HUES64 (cell line): ENCODE measurements at regions not wholly inside any gene's neighbourhood (a gene's known extent, or its start where the extent isn't known, plus 50 kb on each side); places are given as distances from the start of the nearest gene placed in this dataset.
"Not testable (repeated sequence)": the region's sequence is repeated elsewhere in the genome, so short reads cannot be mapped to it uniquely, and the experiment has no call there.

ENCODE experiments used
- H3K27ac ChIP-seq: 2 replicates; pipeline ENCODE4 v1.7.0; 2013; ENCODE audit warnings: low read depth, low read length, inconsistent platforms
- H3K27me3 ChIP-seq: 2 replicates; pipeline ENCODE4 v1.6.1; 2013; ENCODE audit warnings: mild to moderate bottlenecking, low read length; ENCODE audit not compliant: insufficient read depth
- H3K36me3 ChIP-seq: 2 replicates; pipeline ENCODE4 v1.6.1; 2013; ENCODE audit warnings: mild to moderate bottlenecking, low read length; ENCODE audit not compliant: insufficient read depth
- H3K4me1 ChIP-seq: 2 replicates; pipeline ENCODE4 v1.6.1; 2013; ENCODE audit warnings: mild to moderate bottlenecking, low read length, moderate library complexity; ENCODE audit not compliant: insufficient read depth
- H3K4me3 ChIP-seq: 2 replicates; pipeline ENCODE4 v1.5.1; 2013; ENCODE audit warnings: mild to moderate bottlenecking, low read length, moderate library complexity
- H3K9ac ChIP-seq: 2 replicates; pipeline ENCODE4 v1.6.1; 2013; ENCODE audit warnings: mild to moderate bottlenecking, low read depth, low read length
- H3K9me3 ChIP-seq: 2 replicates; pipeline ENCODE4 v1.6.1; 2013; ENCODE audit warnings: low read depth, low read length; ENCODE audit not compliant: insufficient read depth
- WGBS: fragments of 150-250, 120-280 bp; methylation state at CpG from one replicate; pipeline ENCODE4 v1.1.7; 2013; ENCODE audit warnings: missing lambda C conversion rate; 5-methylcytosine and 5-hydroxymethylcytosine counted together

GRCh38 chr5:129223178-129223577 lies 128.6 kb downstream of the ISOC1 start:
- Histone ChIP-seq H3K4me1 (no peaks in the 10 kb centered on the region), H3K27ac (no peak overlapping the region), H3K27me3 (no peaks in the 10 kb centered on the region), H3K36me3 (no peaks in the 10 kb centered on the region), H3K9me3 (no peaks in the 10 kb centered on the region), H3K4me3 (no peak overlapping the region), H3K9ac (no peak overlapping the region)
- 81% methylated on average over 2 of the region's 2 CpGs for WGBS

GRCh38 chr5:129228577-129228976 lies 134.0 kb downstream of the ISOC1 start:
- no peak overlapping the region for H3K4me3 ChIP-seq
- WGBS, result 81% methylated on average over 2 of the region's 3 CpGs
- H3K9ac ChIP-seq, result no peak overlapping the region
- H3K36me3 ChIP-seq, result no peaks in the 10 kb centered on the region
- H3K4me1 ChIP-seq, result no peaks in the 10 kb centered on the region
- H3K9me3 ChIP-seq, result no peaks in the 10 kb centered on the region
- no peaks in the 10 kb centered on the region for H3K27me3 ChIP-seq
- H3K27ac ChIP-seq, result no peak overlapping the region

- WGBS, result 59% methylated on average over 2 of the region's 2 CpGs
- no peak overlapping the region for H3K27ac ChIP-seq
- no peaks in the 10 kb centered on the region for H3K27me3 ChIP-seq
- H3K4me1 ChIP-seq, result no peaks in the 10 kb centered on the region
- no peaks in the 10 kb centered on the region for H3K9me3 ChIP-seq
- no peak overlapping the region for H3K9ac ChIP-seq
- no peaks in the 10 kb centered on the region for H3K36me3 ChIP-seq
- no peak overlapping the region for H3K4me3 ChIP-seq
These were observed 147.2 kb downstream of the ISOC1 start for GRCh38 chr5:129241755-129242154.

- no peak overlapping the region for H3K9ac ChIP-seq
- H3K4me1 ChIP-seq, result no peaks in the 10 kb centered on the region
- no peaks in the 10 kb centered on the region for H3K9me3 ChIP-seq
- H3K27me3 ChIP-seq, result no peaks in the 10 kb centered on the region
- WGBS, result no CpG with 5 or more reads among the region's 1 CpG
- no peaks in the 10 kb centered on the region for H3K36me3 ChIP-seq
- no peak overlapping the region for H3K27ac ChIP-seq
- H3K4me3 ChIP-seq, result no peak overlapping the region
These were observed 148.5 kb downstream of the ISOC1 start for GRCh38 chr5:129243039-129243438.

- no peak overlapping the region for H3K4me3 ChIP-seq
- no peaks in the 10 kb centered on the region for H3K9me3 ChIP-seq
- no peaks in the 10 kb centered on the region for H3K36me3 ChIP-seq
- no peak overlapping the region for H3K9ac ChIP-seq
- no CpG with 5 or more reads among the region's 1 CpG for WGBS
- H3K4me1 ChIP-seq, result no peaks in the 10 kb centered on the region
- no peaks in the 10 kb centered on the region for H3K27me3 ChIP-seq
- H3K27ac ChIP-seq, result no peak overlapping the region
These were observed 149.9 kb downstream of the ISOC1 start for GRCh38 chr5:129244478-129244877.

- no peak overlapping the region for H3K9ac ChIP-seq
- no peaks in the 10 kb centered on the region for H3K36me3 ChIP-seq
- no peaks in the 10 kb centered on the region for H3K4me1 ChIP-seq
- H3K27ac ChIP-seq, result no peak overlapping the region
- no peak overlapping the region for H3K4me3 ChIP-seq
- no peaks in the 10 kb centered on the region for H3K27me3 ChIP-seq
- no peaks in the 10 kb centered on the region for H3K9me3 ChIP-seq
These were observed 150.9 kb downstream of the ISOC1 start for GRCh38 chr5:129245489-129245888.

DNA sequence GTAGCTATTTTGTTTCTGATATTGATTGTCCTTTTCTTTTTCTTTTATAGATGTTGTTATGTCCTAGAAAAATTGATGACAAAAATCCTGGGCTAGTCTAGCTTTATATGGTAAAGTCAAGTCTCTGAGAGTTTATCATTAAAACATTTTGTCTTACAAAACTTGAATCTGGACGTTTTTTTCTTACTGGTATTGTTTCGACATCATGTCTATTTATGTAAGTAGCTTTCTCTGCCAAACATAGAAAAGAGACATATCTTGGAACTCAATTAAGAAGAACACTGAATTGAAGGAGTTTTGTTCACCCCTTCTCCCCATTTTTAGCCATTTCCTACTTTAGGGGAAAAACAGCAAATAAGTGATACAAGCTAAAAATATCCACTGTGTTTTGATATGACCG lies 151.5 kb downstream of the ISOC1 start:
- H3K4me1 ChIP-seq, result no peaks in the 10 kb centered on the region
- H3K27me3 ChIP-seq, result no peaks in the 10 kb centered on the region
- no peaks in the 10 kb centered on the region for H3K36me3 ChIP-seq
- no CpG with 5 or more reads among the region's 3 CpGs for WGBS
- no peak overlapping the region for H3K4me3 ChIP-seq
- H3K9ac ChIP-seq, result no peak overlapping the region
- no peaks in the 10 kb centered on the region for H3K9me3 ChIP-seq
- H3K27ac ChIP-seq, result no peak overlapping the region

DNA sequence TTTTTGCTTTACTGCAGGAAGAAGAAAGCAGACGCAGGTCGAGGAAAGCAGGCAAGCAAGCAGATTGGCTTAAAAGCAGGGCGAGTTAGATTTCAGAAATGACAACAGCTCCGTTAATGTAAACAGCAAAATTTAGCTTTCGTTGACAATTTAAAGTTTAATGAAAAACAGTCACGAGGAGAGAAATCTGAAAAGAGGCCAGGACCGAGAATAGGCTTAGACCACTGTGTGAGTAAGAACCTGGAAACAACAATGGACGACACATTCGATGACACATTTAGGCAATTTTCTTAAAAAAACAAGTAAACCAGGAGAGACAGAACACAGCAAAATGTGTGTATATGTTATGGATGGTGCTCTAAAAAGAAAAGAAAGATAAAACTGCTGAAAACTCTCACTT lies 155.3 kb downstream of the ISOC1 start:
- H3K27ac ChIP-seq, result no peak overlapping the region

GRCh38 chr5:129271308-129271707 lies 176.8 kb downstream of the ISOC1 start:
- H3K27ac ChIP-seq, result no peak overlapping the region
- no peaks in the 10 kb centered on the region for H3K27me3 ChIP-seq
- no peaks in the 10 kb centered on the region for H3K9me3 ChIP-seq
- no peak overlapping the region for H3K9ac ChIP-seq
- 69% methylated on average over 2 of the region's 2 CpGs for WGBS
- H3K4me3 ChIP-seq, result no peak overlapping the region
- no peaks in the 10 kb centered on the region for H3K4me1 ChIP-seq
- no peaks in the 10 kb centered on the region for H3K36me3 ChIP-seq

More for the DNA sequence above, 155.3 kb downstream of the ISOC1 start:
- no peaks in the 10 kb centered on the region for H3K4me1 ChIP-seq
- no peaks in the 10 kb centered on the region for H3K9me3 ChIP-seq
- no peak overlapping the region for H3K4me3 ChIP-seq
- H3K36me3 ChIP-seq, result no peaks in the 10 kb centered on the region
- WGBS, result 93% methylated on average over 9 of the region's 9 CpGs
- no peaks in the 10 kb centered on the region for H3K27me3 ChIP-seq
- H3K9ac ChIP-seq, result no peak overlapping the region

DNA sequence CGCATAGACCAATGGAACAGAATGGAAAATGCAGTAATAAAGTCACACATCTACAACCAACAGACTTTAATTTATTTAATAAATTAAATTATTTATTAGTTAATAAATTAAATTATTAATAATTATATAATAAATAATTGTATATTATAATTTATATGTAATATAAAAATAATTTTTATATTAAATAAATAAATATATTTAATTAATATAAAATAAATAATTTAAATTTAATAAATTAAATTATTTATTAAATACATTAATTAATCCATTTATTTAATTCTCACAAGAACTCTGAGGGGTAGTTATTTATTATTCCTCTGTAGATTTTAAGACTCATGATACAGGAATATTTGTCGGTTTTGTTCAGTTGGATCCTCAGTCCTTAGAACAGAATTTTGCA lies 176.1 kb upstream of the ADAMTS19 start:
- H3K9me3 ChIP-seq, result no peaks in the 10 kb centered on the region
- H3K36me3 ChIP-seq, result no peaks in the 10 kb centered on the region
- 100% methylated on average over 1 of the region's 2 CpGs for WGBS
- H3K4me3 ChIP-seq, result no peak overlapping the region
- no peak overlapping the region for H3K9ac ChIP-seq
- H3K27me3 ChIP-seq, result no peaks in the 10 kb centered on the region
- H3K4me1 ChIP-seq, result no peaks in the 10 kb centered on the region
- H3K27ac ChIP-seq, result no peak overlapping the region

DNA sequence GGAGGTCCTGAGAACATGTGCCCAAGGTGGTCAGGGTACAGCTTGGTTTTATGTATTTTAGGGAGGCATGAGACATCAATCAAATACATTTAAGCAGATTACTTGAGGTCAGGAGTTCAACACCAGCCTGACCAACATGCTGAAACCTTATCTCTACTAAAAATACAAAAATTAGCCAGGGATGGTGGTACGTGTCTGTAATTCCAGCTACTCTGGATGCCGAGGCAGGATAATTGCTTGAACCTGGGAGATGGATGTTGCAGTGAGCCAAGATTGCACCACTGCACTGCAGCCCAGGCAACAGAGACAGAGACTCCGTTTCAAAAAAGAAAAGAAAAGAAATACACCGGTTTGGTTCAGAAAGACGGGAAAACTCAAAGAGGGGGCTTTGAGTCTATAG lies 165.9 kb upstream of the ADAMTS19 start:
- H3K4me3 ChIP-seq, H3K9ac ChIP-seq, H3K27me3 ChIP-seq, H3K4me1 ChIP-seq, H3K27ac ChIP-seq, H3K9me3 ChIP-seq, H3K36me3 ChIP-seq: not testable (repeated sequence)
- WGBS, result 94% methylated on average over 5 of the region's 5 CpGs

DNA sequence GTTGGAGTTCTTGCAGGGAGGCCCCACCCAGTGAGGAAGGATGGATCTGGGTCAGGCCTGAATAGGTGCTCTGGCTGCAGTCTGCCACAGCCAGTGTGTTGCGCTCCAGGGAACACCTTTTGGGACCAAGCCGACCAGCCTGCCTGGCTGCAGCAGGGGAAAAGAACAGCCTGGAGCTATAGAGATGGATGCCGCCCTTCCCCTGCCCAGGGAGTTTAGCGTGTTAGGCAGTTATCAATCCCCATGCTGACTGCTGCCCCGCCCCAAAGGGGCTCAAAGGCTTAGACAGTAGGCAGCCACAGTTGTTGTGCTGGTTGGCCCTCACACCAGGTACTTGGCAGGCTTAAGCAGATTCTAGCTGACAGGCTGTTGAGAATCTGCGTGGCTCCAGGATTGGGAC lies 153.4 kb upstream of the ADAMTS19 start:
- Histone ChIP-seq H3K4me3 (no peak overlapping the region), H3K27me3 (no peaks in the 10 kb centered on the region), H3K9me3 (peaks cover 4% of the 10 kb centered on the region; the same call in 1 of the 2 replicates), H3K9ac (no peak overlapping the region), H3K36me3 (no peaks in the 10 kb centered on the region), H3K27ac (no peak overlapping the region), H3K4me1 (no peaks in the 10 kb centered on the region)
- 94% methylated on average over 6 of the region's 6 CpGs for WGBS
